ENCODE measurements at regions not wholly inside any gene's neighbourhood (a gene's known extent, or its start where the extent isn't known, plus 50 kb on each side); places are given as distances from the start of the nearest gene placed in this dataset.
A peak's percentile ranks its signal among the peaks of the same experiment; 100 is the strongest.
"Not testable (repeated sequence)": the region's sequence is repeated elsewhere in the genome, so short reads cannot be mapped to it uniquely, and the experiment has no call there.

- no peak for DNase-seq (ENCODE audit: low read depth)
These were observed 106.5 kb downstream of the KLF13 start for GRCh38 chr15:31433091-31433490.

GRCh38 chr15:31433574-31433973 lies 106.9 kb downstream of the KLF13 start:
- no peak for DNase-seq (ENCODE audit: low read depth)

- DNase-seq (ENCODE audit: low read depth) = no peak
These were observed 107.6 kb downstream of the KLF13 start for GRCh38 chr15:31434275-31434587.

- peak; percentile 74 for DNase-seq (ENCODE audit: low read depth)
These were observed 108.1 kb downstream of the KLF13 start for GRCh38 chr15:31434588-31435260.

GRCh38 chr15:31435261-31435911 lies 108.8 kb downstream of the KLF13 start:
- peak; percentile 65 for DNase-seq (ENCODE audit: low read depth)

- DNase-seq (ENCODE audit: low read depth) = no peak
These were observed 109.4 kb downstream of the KLF13 start for GRCh38 chr15:31435912-31436628.

- DNase-seq (ENCODE audit: low read depth) = no peak
These were observed 111.1 kb downstream of the KLF13 start for GRCh38 chr15:31437686-31438085.

- DNase-seq (ENCODE audit: low read depth) = no peak
These were observed 112.1 kb downstream of the KLF13 start for GRCh38 chr15:31438601-31439265.

- no peak for DNase-seq (ENCODE audit: low read depth)
These were observed 112.7 kb downstream of the KLF13 start for GRCh38 chr15:31439328-31439727.

GRCh38 chr15:31440216-31440615 lies 113.6 kb downstream of the KLF13 start:
- not testable (repeated sequence) for DNase-seq (ENCODE audit: low read depth)

GRCh38 chr15:31440754-31441311 lies 114.2 kb downstream of the KLF13 start:
- no peak for DNase-seq (ENCODE audit: low read depth)

- no peak for DNase-seq (ENCODE audit: low read depth)
These were observed 115.6 kb downstream of the KLF13 start for GRCh38 chr15:31442226-31442625.

- no peak for DNase-seq (ENCODE audit: low read depth)
These were observed 116.1 kb downstream of the KLF13 start for GRCh38 chr15:31442699-31443111.

- DNase-seq (ENCODE audit: low read depth) = no peak
These were observed 118.2 kb downstream of the KLF13 start for GRCh38 chr15:31444844-31445243.

- DNase-seq (ENCODE audit: low read depth) = no peak
These were observed 119.9 kb downstream of the KLF13 start for GRCh38 chr15:31446546-31446945.

- no peak for DNase-seq (ENCODE audit: low read depth)
These were observed 121.4 kb downstream of the KLF13 start for GRCh38 chr15:31447931-31448634.

GRCh38 chr15:31448635-31448979 lies 122.0 kb downstream of the KLF13 start:
- no peak for DNase-seq (ENCODE audit: low read depth)

GRCh38 chr15:31452595-31453557 lies 126.2 kb downstream of the KLF13 start:
- DNase-seq (ENCODE audit: low read depth) = no peak

GRCh38 chr15:31453558-31454318 lies 127.1 kb downstream of the KLF13 start:
- DNase-seq (ENCODE audit: low read depth) = no peak

- DNase-seq (ENCODE audit: low read depth) = no peak
These were observed 128.9 kb downstream of the KLF13 start for GRCh38 chr15:31455499-31455898.

Data from activated T-helper 1 cell treated with Interleukin-2 at 50 U/mL for 16 hours (primary cell).